Naive thymus-derived CD4-positive, alpha-beta T cell (primary cell): ENCODE measurements at regions not wholly inside any gene's neighbourhood (a gene's known extent, or its start where the extent isn't known, plus 50 kb on each side); places are given as distances from the start of the nearest gene placed in this dataset.

Source experiments
- ATAC-seq: fragments of 150-1000 bp; cut with Tn5 transposase; 2 replicates; pipeline ENCODE4 v1.10.0; 2021; ENCODE audit warnings: mild to moderate bottlenecking, moderate library complexity
- CTCF ChIA-PET: fragments of 350-600 bp; sonication (Branson Sonifier 250); formaldehyde crosslinking; loops from one replicate; lab custom pipeline; 2021; ENCODE audit warnings: antibody characterized with exemption; lab: Charles Lee
- POLR2A ChIA-PET: fragments of 350-600 bp; sonication (Branson Sonifier 250); formaldehyde crosslinking; loops from one replicate; lab custom pipeline; 2021; ENCODE audit warnings: antibody characterized with exemption, inconsistent platforms; lab: Charles Lee
- DNase-seq, 9 donors: peaks; one replicate each; pipeline versions ENCODE4 v3.0.0 to v3.0.0-alpha.2; 2020 to 2022; ENCODE audit warnings: mixed read lengths in 1 of 9
- H3K27ac ChIP-seq: one replicate; pipeline ENCODE4 v1.7.0; 2013; ENCODE audit warnings: mild to moderate bottlenecking, low read depth, low read length, moderate library complexity
- H3K27me3 ChIP-seq, 2 donors: one replicate each; pipeline ENCODE4 v1.7.0; 2013; ENCODE audit warnings: low read length in 2 of 2, mild to moderate bottlenecking in 2 of 2, moderate library complexity in 2 of 2; ENCODE audit not compliant: control insufficient read depth in 2 of 2, insufficient read depth in 2 of 2
- H3K36me3 ChIP-seq, 3 experiments: 1 replicate in 2 of 3; 2 replicates in 1 of 3; pipeline ENCODE4 v1.7.0; 2013; ENCODE audit warnings: low read length in 3 of 3, mild to moderate bottlenecking in 3 of 3, moderate library complexity in 1 of 3; ENCODE audit not compliant: insufficient read depth in 3 of 3, control insufficient read depth in 2 of 3
- H3K4me1 ChIP-seq, 2 donors: one replicate each; pipeline ENCODE4 v1.7.0; 2013; ENCODE audit warnings: low read length in 2 of 2, mild to moderate bottlenecking in 2 of 2, moderate library complexity in 1 of 2; ENCODE audit not compliant: control insufficient read depth in 2 of 2, insufficient read depth in 2 of 2
- H3K4me3 ChIP-seq: 2 replicates; pipeline ENCODE4 v1.7.0; 2013; ENCODE audit warnings: mild to moderate bottlenecking, low read length
- H3K9me3 ChIP-seq, 3 experiments: 1 replicate in 2 of 3; 2 replicates in 1 of 3; pipeline ENCODE4 v1.7.0; 2013; ENCODE audit warnings: low read length in 3 of 3; ENCODE audit not compliant: control insufficient read depth in 2 of 3
- H3K27ac Mint-ChIP-seq, 9 donors: one replicate each; pipeline ENCODE4 v1.8.0; 2020 to 2022; ENCODE audit warnings: mixed read lengths in 9 of 9, mild to moderate bottlenecking in 8 of 9, moderate library complexity in 5 of 9, inconsistent platforms in 2 of 9
- H3K27me3 Mint-ChIP-seq, 5 donors: one replicate each; pipeline ENCODE4 v1.8.0; 2021 to 2022; ENCODE audit warnings: mixed read lengths in 5 of 5, mild to moderate bottlenecking in 1 of 5
- H3K36me3 Mint-ChIP-seq, 5 donors: one replicate each; pipeline ENCODE4 v1.8.0; 2020 to 2022; ENCODE audit warnings: mixed read lengths in 5 of 5, mild to moderate bottlenecking in 3 of 5, inconsistent platforms in 1 of 5
- H3K4me1 Mint-ChIP-seq, 7 donors: one replicate each; pipeline ENCODE4 v1.8.0; 2020 to 2022; ENCODE audit warnings: mixed read lengths in 7 of 7, mild to moderate bottlenecking in 3 of 7, inconsistent platforms in 1 of 7
- H3K4me3 Mint-ChIP-seq, 10 donors: one replicate each; pipeline ENCODE4 v1.8.0; 2020 to 2022; ENCODE audit warnings: mild to moderate bottlenecking in 10 of 10, mixed read lengths in 10 of 10, moderate library complexity in 6 of 10, inconsistent platforms in 2 of 10
- H3K9me3 Mint-ChIP-seq, 11 donors: one replicate each; pipeline ENCODE4 v1.8.0; 2020 to 2022; ENCODE audit warnings: mixed read lengths in 11 of 11, mild to moderate bottlenecking in 4 of 11, inconsistent platforms in 1 of 11, moderate library complexity in 1 of 11
- intact Hi-C, 2 donors: fragments of 100-400 bp; cut with micrococcal nuclease; formaldehyde crosslinking; loops; one replicate each; pipeline ENCODE4 v1.15.1; 2023

- Histone ChIP-seq H3K36me3 (no peaks in the 10 kb centered on the region), H3K27me3 (no peaks in the 10 kb centered on the region), H3K9me3 (no peaks in the 10 kb centered on the region), H3K4me3 (no peak overlapping the region), H3K27ac (no peak overlapping the region), H3K4me1 (no peaks in the 10 kb centered on the region)
- ChIA-PET POLR2A (no interaction called here), CTCF (no interaction called here)
- intact Hi-C loops, result no loop called here
- H3K27ac Mint-ChIP-seq, result no peak overlapping the region
- no peaks in the 10 kb centered on the region for H3K4me1 Mint-ChIP-seq
- peaks cover 0 to 6% (median 0%) of the 10 kb centered on the region in 5 donors for H3K27me3 Mint-ChIP-seq
- no peaks in the 10 kb centered on the region for H3K36me3 Mint-ChIP-seq
- H3K4me3 Mint-ChIP-seq, result no peak overlapping the region
- DNase-seq, result no peak
- ATAC-seq, result no peak
- peaks cover 0 to 6% (median 0%) of the 10 kb centered on the region in 11 donors for H3K9me3 Mint-ChIP-seq
Observed at GRCh38 chr2:14909795-14910194, 277.3 kb downstream of the LRATD1 start.

DNA sequence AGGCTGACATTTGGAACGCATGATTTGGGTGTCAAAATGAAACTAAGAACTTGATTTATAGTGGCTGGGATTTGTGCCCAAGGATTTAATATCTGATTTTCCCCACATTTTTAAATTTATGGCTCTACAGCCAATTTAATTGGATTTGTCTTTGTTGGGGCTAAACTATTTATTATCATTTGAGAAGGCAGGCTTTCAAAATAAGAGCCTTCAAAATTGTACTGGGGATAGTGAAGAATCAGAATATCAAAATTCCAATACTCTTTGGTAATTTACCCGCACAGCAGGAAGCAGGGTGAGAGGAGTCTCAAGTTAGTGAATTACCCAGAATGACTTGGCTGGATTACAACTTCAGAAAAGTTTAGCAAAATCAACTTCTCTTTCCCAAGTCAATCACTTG, 278.1 kb downstream of the LRATD1 start:
- H3K27ac Mint-ChIP-seq, result no peak overlapping the region
- intact Hi-C loops, result no loop called here
- no peak overlapping the region for H3K4me3 ChIP-seq
- ATAC-seq (no peak), DNase-seq (no peak)
- H3K4me1 Mint-ChIP-seq, result no peaks in the 10 kb centered on the region
- H3K27me3 Mint-ChIP-seq, result peaks cover 0 to 5% (median 0%) of the 10 kb centered on the region in 5 donors
- H3K27me3 ChIP-seq, result no peaks in the 10 kb centered on the region
- H3K36me3 ChIP-seq, result no peaks in the 10 kb centered on the region
- H3K36me3 Mint-ChIP-seq, result no peaks in the 10 kb centered on the region
- no peak overlapping the region for H3K27ac ChIP-seq
- peaks cover 0 to 6% (median 0%) of the 10 kb centered on the region in 11 donors for H3K9me3 Mint-ChIP-seq
- no peaks in the 10 kb centered on the region for H3K4me1 ChIP-seq
- H3K4me3 Mint-ChIP-seq, result no peak overlapping the region
- no peaks in the 10 kb centered on the region for H3K9me3 ChIP-seq
- ChIA-PET POLR2A (no interaction called here), CTCF (no interaction called here)

- CTCF ChIA-PET, result no interaction called here
- H3K4me3 Mint-ChIP-seq, result no peak overlapping the region
- no peak for ATAC-seq
- H3K36me3 Mint-ChIP-seq, result peaks cover 0 to 6% (median 0%) of the 10 kb centered on the region in 5 donors
- no peaks in the 10 kb centered on the region for H3K4me1 ChIP-seq
- intact Hi-C loops, result no loop called here
- H3K27me3 Mint-ChIP-seq, result peaks cover 0 to 9% (median 3%) of the 10 kb centered on the region in 5 donors
- H3K4me1 Mint-ChIP-seq, result no peaks in the 10 kb centered on the region
- POLR2A ChIA-PET, result no interaction called here
- H3K27me3 ChIP-seq, result no peaks in the 10 kb centered on the region
- no peak overlapping the region for H3K27ac ChIP-seq
- H3K9me3 ChIP-seq, result no peaks in the 10 kb centered on the region
- H3K36me3 ChIP-seq, result no peaks in the 10 kb centered on the region
- H3K27ac Mint-ChIP-seq, result no peak overlapping the region
- H3K9me3 Mint-ChIP-seq, result peaks cover 0 to 17% (median 0%) of the 10 kb centered on the region in 11 donors
- no peak overlapping the region for H3K4me3 ChIP-seq
- no peak for DNase-seq
Observed at GRCh38 chr2:14915983-14916382, 283.5 kb downstream of the LRATD1 start.

DNA sequence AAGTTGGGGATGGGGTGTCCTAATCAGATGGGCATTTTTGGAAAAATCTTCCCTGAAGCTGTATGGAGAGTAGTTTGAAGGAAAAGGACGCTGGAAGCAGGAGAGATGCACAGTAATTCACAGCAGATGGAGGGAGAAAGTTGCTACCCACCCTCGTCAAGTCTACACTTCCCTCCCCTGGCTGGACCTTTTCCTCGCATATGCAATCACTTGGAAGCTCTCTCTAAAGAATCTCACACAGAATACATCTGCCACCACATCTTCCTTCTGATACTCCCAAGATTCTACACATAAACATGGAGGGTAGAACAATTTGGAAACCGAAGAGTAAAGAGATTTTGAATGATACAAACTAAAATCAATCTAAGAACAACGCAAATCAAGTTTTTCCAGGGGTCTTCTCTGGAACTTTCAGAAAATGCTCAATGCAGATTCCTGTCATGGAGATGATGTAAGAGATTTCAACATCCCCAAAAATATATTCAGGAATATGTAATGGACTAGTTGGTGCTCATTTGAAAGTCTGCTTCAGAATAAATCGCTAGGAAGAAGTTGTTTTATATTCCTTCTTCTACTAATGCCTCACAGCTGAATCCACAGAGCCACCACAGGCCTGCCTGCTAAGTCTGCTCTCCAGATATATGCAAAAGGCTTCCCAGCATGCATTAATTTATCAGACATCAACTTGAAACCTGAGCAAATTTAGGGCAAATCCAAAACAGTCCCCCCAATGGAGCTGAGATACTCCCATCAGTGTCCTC, 291.5 kb downstream of the LRATD1 start:
- ChIA-PET POLR2A (no interaction called here), CTCF (no interaction called here)
- no peaks in the 10 kb centered on the region for H3K4me1 ChIP-seq
- ATAC-seq (no peak), DNase-seq (no peak)
- H3K27ac ChIP-seq, result no peak overlapping the region
- no peaks in the 10 kb centered on the region for H3K9me3 ChIP-seq
- Mint-ChIP-seq H3K27ac (no peak overlapping the region), H3K4me3 (no peak overlapping the region), H3K4me1 (no peaks in the 10 kb centered on the region), H3K36me3 (no peaks in the 10 kb centered on the region), H3K9me3 (peaks cover 0 to 7% (median 0%) of the 10 kb centered on the region in 11 donors), H3K27me3 (no peaks in the 10 kb centered on the region)
- H3K36me3 ChIP-seq, result no peaks in the 10 kb centered on the region
- intact Hi-C loops, result no loop called here
- H3K4me3 ChIP-seq, result no peak overlapping the region
- H3K27me3 ChIP-seq, result no peaks in the 10 kb centered on the region

DNA sequence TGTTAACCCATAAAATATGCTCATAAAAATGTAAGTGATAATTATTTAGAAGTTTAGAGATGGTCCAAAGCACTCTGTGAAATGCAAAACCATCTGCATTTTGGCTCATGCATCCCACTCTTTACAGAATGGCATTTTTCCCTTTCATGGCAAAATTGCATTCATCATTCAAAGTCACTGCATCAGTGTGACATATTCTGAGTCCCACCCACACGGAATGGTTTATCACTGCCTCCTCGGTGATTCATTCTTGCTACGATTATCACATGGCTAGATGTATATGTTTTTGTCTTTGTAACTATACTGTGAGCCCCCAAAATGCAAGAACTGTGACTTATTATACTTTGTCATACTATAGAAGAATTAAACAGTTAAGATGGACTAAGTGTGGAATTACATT, 293.0 kb downstream of the LRATD1 start:
- peaks cover 0 to 12% (median 1%) of the 10 kb centered on the region in 11 donors for H3K9me3 Mint-ChIP-seq
- Histone ChIP-seq H3K4me1 (no peaks in the 10 kb centered on the region), H3K36me3 (no peaks in the 10 kb centered on the region), H3K9me3 (no peaks in the 10 kb centered on the region), H3K27me3 (no peaks in the 10 kb centered on the region), H3K4me3 (no peak overlapping the region), H3K27ac (no peak overlapping the region)
- CTCF ChIA-PET, result no interaction called here
- no peak overlapping the region for H3K4me3 Mint-ChIP-seq
- no peaks in the 10 kb centered on the region for H3K4me1 Mint-ChIP-seq
- intact Hi-C loops, result no loop called here
- H3K36me3 Mint-ChIP-seq, result no peaks in the 10 kb centered on the region
- no peak for DNase-seq
- H3K27ac Mint-ChIP-seq, result no peak overlapping the region
- peaks cover 0 to 6% (median 0%) of the 10 kb centered on the region in 5 donors for H3K27me3 Mint-ChIP-seq
- no peak for ATAC-seq
- POLR2A ChIA-PET, result no interaction called here

DNA sequence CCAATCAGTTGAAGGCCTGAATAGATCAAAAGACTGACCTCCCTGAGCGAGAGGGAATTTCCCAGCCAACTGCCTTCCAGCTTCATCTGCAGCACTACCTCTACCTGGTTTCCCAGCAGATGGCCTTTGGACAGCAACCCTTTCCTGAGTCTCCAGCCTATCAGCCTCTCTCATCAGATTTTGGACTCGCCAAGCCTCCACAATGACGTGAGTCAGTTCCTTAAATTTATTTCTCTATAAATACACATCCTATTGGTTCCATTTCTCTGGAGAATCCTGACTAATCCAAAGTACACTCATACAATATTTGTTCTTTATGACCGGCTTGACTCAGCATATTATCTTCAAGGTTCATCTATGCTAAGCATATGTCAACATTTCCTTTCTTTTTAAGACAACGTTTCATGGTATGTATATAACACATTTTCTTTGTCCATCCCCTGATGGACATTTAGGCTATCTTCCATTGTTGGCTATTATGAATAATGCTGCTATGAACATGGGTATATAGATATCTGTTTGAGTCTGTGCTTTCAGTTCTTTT, 294.6 kb downstream of the LRATD1 start:
- Mint-ChIP-seq H3K4me1 (no peaks in the 10 kb centered on the region), H3K36me3 (no peaks in the 10 kb centered on the region), H3K9me3 (peaks cover 0 to 10% (median under 1%) of the 10 kb centered on the region in 11 donors), H3K27me3 (peaks cover 0 to 6% (median 0%) of the 10 kb centered on the region in 5 donors), H3K4me3 (no peak overlapping the region), H3K27ac (no peak overlapping the region)
- Histone ChIP-seq H3K27ac (no peak overlapping the region), H3K4me1 (no peaks in the 10 kb centered on the region), H3K9me3 (no peaks in the 10 kb centered on the region), H3K36me3 (no peaks in the 10 kb centered on the region), H3K4me3 (no peak overlapping the region), H3K27me3 (no peaks in the 10 kb centered on the region)
- no peak for DNase-seq
- intact Hi-C loops, result no loop called here
- no peak for ATAC-seq
- ChIA-PET CTCF (no interaction called here), POLR2A (no interaction called here)

GRCh38 chr2:14928056-14928455, 295.5 kb downstream of the LRATD1 start:
- Histone ChIP-seq H3K9me3 (no peaks in the 10 kb centered on the region), H3K36me3 (no peaks in the 10 kb centered on the region), H3K4me3 (no peak overlapping the region), H3K27me3 (no peaks in the 10 kb centered on the region), H3K4me1 (no peaks in the 10 kb centered on the region), H3K27ac (no peak overlapping the region)
- H3K36me3 Mint-ChIP-seq, result no peaks in the 10 kb centered on the region
- ChIA-PET POLR2A (no interaction called here), CTCF (no interaction called here)
- H3K4me3 Mint-ChIP-seq, result no peak overlapping the region
- H3K27ac Mint-ChIP-seq, result no peak overlapping the region
- no peak for ATAC-seq
- DNase-seq, result no peak
- H3K9me3 Mint-ChIP-seq, result peaks cover 0 to 5% (median 0%) of the 10 kb centered on the region in 11 donors
- intact Hi-C loops, result no loop called here
- peaks cover 0 to 6% (median 0%) of the 10 kb centered on the region in 5 donors for H3K27me3 Mint-ChIP-seq
- H3K4me1 Mint-ChIP-seq, result no peaks in the 10 kb centered on the region
